HFFc6 (cell line): ENCODE measurements at regions not wholly inside any gene's neighbourhood (a gene's known extent, or its start where the extent isn't known, plus 50 kb on each side); places are given as distances from the start of the nearest gene placed in this dataset.

Source experiments
- DNase-seq: peaks from one replicate; pipeline ENCODE4 v3.0.0-alpha.2; 2018
- H3K27ac Mint-ChIP-seq: 2 replicates; pipeline ENCODE4 v1.8.0; 2020; ENCODE audit warnings: mild to moderate bottlenecking, mixed read lengths
- H3K27me3 Mint-ChIP-seq: 2 replicates; pipeline ENCODE4 v1.8.0; 2021; ENCODE audit warnings: mild to moderate bottlenecking, moderate library complexity, mixed read lengths; ENCODE audit not compliant: insufficient read depth
- H3K36me3 Mint-ChIP-seq: 2 replicates; pipeline ENCODE4 v1.8.0; 2021; ENCODE audit warnings: low read depth, mixed read lengths
- H3K4me1 Mint-ChIP-seq: 2 replicates; pipeline ENCODE4 v1.8.0; 2020; ENCODE audit warnings: low read depth, mixed read lengths
- H3K4me3 Mint-ChIP-seq: 2 replicates; pipeline ENCODE4 v1.8.0; 2020; ENCODE audit warnings: mild to moderate bottlenecking, moderate library complexity, mixed read lengths
- H3K9me3 Mint-ChIP-seq: 2 replicates; pipeline ENCODE4 v1.8.0; 2020; ENCODE audit warnings: mild to moderate bottlenecking, mixed read lengths
- TF ChIP-seq, protein P1 (sequence below): fragments of 200-600 bp; sonication (generic); IDR thresholded peaks from 2 replicates; pipeline ENCODE4 v1.5.0; 2021; ENCODE audit warnings: antibody characterized with exemption, mild to moderate bottlenecking

DNA sequence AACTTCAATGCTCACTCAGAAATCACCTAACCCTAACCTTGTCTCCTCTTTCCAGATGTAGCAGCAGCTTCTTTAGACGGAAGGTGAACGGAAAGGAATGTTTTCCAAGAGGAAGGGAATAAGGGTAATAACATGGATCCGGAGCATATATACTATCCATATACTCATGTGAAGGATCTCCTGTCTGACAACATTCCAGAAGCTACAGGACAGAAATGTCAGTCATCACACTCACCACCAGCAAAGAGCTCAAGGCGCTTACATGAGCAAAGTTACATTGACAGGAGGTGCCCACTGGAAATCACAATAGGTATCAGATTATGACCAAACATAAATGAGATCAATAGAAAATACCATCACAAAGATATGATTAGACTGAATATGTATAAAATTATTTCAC is 122.1 kb upstream of the CCDC28A start:
- TF ChIP-seq, protein P1, sequence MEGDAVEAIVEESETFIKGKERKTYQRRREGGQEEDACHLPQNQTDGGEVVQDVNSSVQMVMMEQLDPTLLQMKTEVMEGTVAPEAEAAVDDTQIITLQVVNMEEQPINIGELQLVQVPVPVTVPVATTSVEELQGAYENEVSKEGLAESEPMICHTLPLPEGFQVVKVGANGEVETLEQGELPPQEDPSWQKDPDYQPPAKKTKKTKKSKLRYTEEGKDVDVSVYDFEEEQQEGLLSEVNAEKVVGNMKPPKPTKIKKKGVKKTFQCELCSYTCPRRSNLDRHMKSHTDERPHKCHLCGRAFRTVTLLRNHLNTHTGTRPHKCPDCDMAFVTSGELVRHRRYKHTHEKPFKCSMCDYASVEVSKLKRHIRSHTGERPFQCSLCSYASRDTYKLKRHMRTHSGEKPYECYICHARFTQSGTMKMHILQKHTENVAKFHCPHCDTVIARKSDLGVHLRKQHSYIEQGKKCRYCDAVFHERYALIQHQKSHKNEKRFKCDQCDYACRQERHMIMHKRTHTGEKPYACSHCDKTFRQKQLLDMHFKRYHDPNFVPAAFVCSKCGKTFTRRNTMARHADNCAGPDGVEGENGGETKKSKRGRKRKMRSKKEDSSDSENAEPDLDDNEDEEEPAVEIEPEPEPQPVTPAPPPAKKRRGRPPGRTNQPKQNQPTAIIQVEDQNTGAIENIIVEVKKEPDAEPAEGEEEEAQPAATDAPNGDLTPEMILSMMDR = no peak
- no peak for DNase-seq
- H3K4me3 Mint-ChIP-seq = no peak overlapping the region
- H3K27me3 Mint-ChIP-seq = no peaks in the 10 kb centered on the region
- H3K4me1 Mint-ChIP-seq = peaks cover 53% of the 10 kb centered on the region
- H3K36me3 Mint-ChIP-seq = no peaks in the 10 kb centered on the region
- H3K27ac Mint-ChIP-seq = no peak overlapping the region
- H3K9me3 Mint-ChIP-seq = no peaks in the 10 kb centered on the region

DNA sequence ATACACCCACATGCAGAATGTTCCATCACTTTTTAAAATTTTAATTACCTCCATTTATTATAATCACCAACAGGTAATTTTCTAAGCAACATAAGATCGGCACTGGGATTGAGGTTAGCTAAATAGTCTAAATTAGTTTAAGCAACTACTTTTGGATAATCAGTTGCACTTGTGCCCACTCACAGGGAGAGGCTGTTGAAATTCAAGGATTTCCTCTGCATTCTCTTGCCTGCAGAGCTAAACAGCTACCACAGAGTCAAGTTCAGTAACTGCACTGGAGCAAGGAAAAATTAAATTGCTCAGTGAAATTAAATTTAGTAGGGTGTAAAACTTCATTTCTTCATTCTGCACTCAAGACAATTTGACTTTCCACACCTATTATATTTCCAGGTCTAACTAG is 120.7 kb upstream of the CCDC28A start:
- Mint-ChIP-seq H3K27ac (no peak overlapping the region), H3K9me3 (no peaks in the 10 kb centered on the region), H3K27me3 (no peaks in the 10 kb centered on the region), H3K4me1 (peaks cover 40% of the 10 kb centered on the region), H3K4me3 (no peak overlapping the region), H3K36me3 (no peaks in the 10 kb centered on the region)
- TF ChIP-seq, protein P1 = no peak
- no peak for DNase-seq

DNA sequence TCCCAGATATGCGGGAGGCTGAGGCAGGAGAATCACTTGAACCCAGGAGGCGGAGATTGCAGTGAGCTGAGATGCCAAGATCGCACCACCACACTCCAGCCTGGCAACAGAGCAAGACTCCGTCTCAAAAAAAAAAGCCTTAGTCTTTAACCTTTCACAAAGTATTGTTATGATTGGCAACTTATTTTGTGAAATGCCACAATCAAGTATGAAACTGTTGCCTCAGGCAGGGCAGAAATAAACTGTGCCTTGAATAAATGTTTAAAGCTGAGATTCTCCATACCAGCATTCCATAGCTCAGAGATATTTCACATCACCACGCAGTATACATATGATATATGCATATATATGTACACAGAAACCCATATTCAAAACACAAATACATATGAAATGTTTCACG is 120.1 kb upstream of the CCDC28A start:
- TF ChIP-seq, protein P1 = no peak
- Mint-ChIP-seq H3K4me1 (peaks cover 34% of the 10 kb centered on the region), H3K9me3 (no peaks in the 10 kb centered on the region), H3K27me3 (no peaks in the 10 kb centered on the region; the same call in 1 of the 2 replicates), H3K4me3 (no peak overlapping the region), H3K36me3 (no peaks in the 10 kb centered on the region), H3K27ac (no peak overlapping the region)
- no peak for DNase-seq

DNA sequence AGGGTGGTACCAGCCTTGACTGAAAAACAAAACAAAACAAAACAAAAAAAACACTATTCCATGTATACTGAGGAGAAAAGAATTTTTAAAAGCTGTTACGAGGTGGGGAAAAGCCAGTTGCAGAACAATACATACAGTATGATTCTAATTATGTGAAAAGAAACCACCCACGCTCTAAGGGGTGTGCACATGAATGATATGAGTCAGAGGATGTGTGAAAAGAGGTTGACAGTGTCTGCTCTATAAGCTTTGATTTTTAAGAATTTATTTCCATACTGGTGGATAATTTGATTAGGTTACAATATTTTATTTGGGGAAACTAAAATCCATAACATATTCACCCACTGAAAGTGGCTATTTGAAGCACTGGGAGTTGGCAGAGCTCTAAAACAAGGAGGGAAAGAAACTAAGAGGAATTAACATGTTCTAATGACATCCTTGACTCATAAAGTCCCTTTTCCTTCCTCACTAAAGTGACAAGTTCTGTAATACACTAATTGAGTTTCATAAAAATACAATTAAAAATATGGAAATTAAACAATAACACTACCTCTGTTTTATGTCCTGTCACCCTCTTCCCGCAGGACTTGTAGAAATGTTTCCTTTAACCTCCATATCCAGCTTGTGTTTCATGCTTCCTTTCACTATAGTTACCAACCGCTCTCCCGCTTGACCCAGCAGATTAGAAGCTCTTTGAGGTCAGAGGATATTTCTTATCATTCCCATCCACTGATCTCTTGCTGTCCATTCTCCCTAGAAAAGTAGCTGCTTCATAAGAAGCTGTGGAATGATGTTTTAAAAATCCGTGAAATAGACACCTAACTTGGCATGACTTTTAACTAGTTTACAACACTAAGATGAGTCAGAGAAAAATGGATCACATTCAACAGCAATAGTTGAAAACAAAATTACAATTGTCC is 118.6 kb upstream of the CCDC28A start:
- H3K4me3 Mint-ChIP-seq = peak overlapping the region; percentile 68

DNA sequence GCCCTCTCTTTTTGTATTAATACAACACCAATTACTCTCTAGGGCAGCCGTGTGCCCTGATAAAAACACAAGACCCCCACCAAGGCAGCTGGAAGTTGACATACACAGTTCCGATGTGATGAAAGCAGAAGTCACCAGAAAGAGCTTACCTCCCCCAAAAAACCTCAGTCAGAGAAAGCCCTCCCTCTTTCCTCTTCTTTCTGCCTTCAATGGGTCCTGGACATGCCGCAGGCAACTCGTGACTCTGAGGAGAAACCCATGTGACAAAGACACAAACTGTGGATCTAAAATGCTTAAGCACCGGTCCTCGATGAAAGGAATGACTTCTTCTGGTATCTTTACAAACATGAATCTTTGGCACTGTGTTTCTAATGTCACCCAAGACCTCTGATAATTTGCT is 117.7 kb upstream of the CCDC28A start:
- no peaks in the 10 kb centered on the region for H3K9me3 Mint-ChIP-seq
- peaks cover 32% of the 10 kb centered on the region for H3K4me1 Mint-ChIP-seq
- H3K36me3 Mint-ChIP-seq = no peaks in the 10 kb centered on the region
- H3K27ac Mint-ChIP-seq = peak overlapping the region; percentile 22; the same call in 1 of the 2 replicates
- no peak for DNase-seq
- TF ChIP-seq, protein P1 = no peak
- no peak overlapping the region for H3K4me3 Mint-ChIP-seq
- H3K27me3 Mint-ChIP-seq = no peaks in the 10 kb centered on the region; the same call in 1 of the 2 replicates

More for the DNA sequence above, 118.6 kb upstream of the CCDC28A start:
- TF ChIP-seq, protein P1 = no peak
- Mint-ChIP-seq H3K9me3 (no peaks in the 10 kb centered on the region), H3K4me1 (peaks cover 32% of the 10 kb centered on the region), H3K27ac (peak overlapping the region; percentile 42; the same call in 1 of the 2 replicates), H3K27me3 (no peaks in the 10 kb centered on the region; the same call in 1 of the 2 replicates), H3K36me3 (no peaks in the 10 kb centered on the region)
- peak; percentile 5 for DNase-seq
